ENCODE measurements at regions not wholly inside any gene's neighbourhood (a gene's known extent, or its start where the extent isn't known, plus 50 kb on each side); places are given as distances from the start of the nearest gene placed in this dataset.

GRCh38 chr2:7325186-7325585 is 408.0 kb downstream of the RNF144A start:
- H2BK120ac ChIP-seq (ENCODE audit: low read depth, low read length, poor library complexity, severe bottlenecking): no peak overlapping the region
- Mint-ChIP-seq H3K4me1 (peaks cover 45 to 55% of the 10 kb centered on the region in 2 experiments), H3K36me3 (ENCODE audit: insufficient read depth in 1 of 3, low read depth in 3 of 3) (no peaks in the 10 kb centered on the region), H3K9me3 (peaks cover 0 to 2% of the 10 kb centered on the region in 2 experiments; a peak in 1 of 5 replicates), H3K4me3 (no peak overlapping the region), H3K27me3 (ENCODE audit: low read depth) (peaks cover 25% of the 10 kb centered on the region), H3K27ac (no peak overlapping the region)
- no peak overlapping the region for H2AFZ ChIP-seq (ENCODE audit: low read length)
- H3K4me1 ChIP-seq (ENCODE audit: insufficient read depth, low read length): no peaks in the 10 kb centered on the region; the same call in 1 of the 2 replicates
- no peaks in the 10 kb centered on the region for H3K79me2 ChIP-seq (ENCODE audit: insufficient read depth, low read length)
- no peak overlapping the region for H3K23ac ChIP-seq (ENCODE audit: insufficient read length, low read depth, low read length)
- H3K18ac ChIP-seq (ENCODE audit: insufficient read length, low read depth, low read length): no peak overlapping the region
- no peak overlapping the region for H3K27ac ChIP-seq (ENCODE audit: insufficient read length, low read depth, low read length)
- H3K23me2 ChIP-seq (ENCODE audit: insufficient read length, low read depth, low read length, poor library complexity, severe bottlenecking): no peaks in the 10 kb centered on the region
- H3K14ac ChIP-seq (ENCODE audit: insufficient read depth, low read length): no peak overlapping the region
- no peak overlapping the region for H4K8ac ChIP-seq (replicated peaks; ENCODE audit: insufficient read length, low read depth, low read length)
- TF ChIP-seq CTCF (conservative IDR thresholded peaks at IDR 0.05): no peak
- H3K27me3 ChIP-seq (ENCODE audit: insufficient read depth, low read length): no peaks in the 10 kb centered on the region
- H2BK5ac ChIP-seq (ENCODE audit: insufficient read length, low read length): no peak overlapping the region
- H3K9ac ChIP-seq (ENCODE audit: extremely low read depth, insufficient read length, low read length): no peak overlapping the region
- H2BK20ac ChIP-seq (ENCODE audit: low read depth, low read length, poor library complexity, severe bottlenecking): no peak overlapping the region
- no peak overlapping the region for H2AK5ac ChIP-seq (ENCODE audit: insufficient read length, low read length)
- H4K20me1 ChIP-seq (ENCODE audit: control insufficient read depth, insufficient read depth, insufficient read length): no peaks in the 10 kb centered on the region
- H3K79me1 ChIP-seq (ENCODE audit: insufficient read depth, low read depth, low read length, poor library complexity, severe bottlenecking): no peaks in the 10 kb centered on the region
- no peaks in the 10 kb centered on the region for H3K9me3 ChIP-seq (ENCODE audit: control insufficient read depth, low read depth, low read length)
- no peak overlapping the region for H2BK15ac ChIP-seq (ENCODE audit: low read depth, low read length)
- H3K4ac ChIP-seq (ENCODE audit: low read depth, low read length): no peak overlapping the region
- no peak overlapping the region for H4K91ac ChIP-seq (ENCODE audit: insufficient read length, low read depth, low read length)
- DNase-seq: no peak
- H3K56ac ChIP-seq (ENCODE audit: insufficient read length, low read depth, low read length): no peak overlapping the region
- no peak overlapping the region for H3K4me2 ChIP-seq (ENCODE audit: insufficient read depth, insufficient read length, low read length)
- no peak overlapping the region for H2BK12ac ChIP-seq (ENCODE audit: insufficient read length, low read depth, low read length)
- no peak overlapping the region for H4K5ac ChIP-seq (ENCODE audit: insufficient read length, low read depth, low read length)
- no peak overlapping the region for H3T11ph ChIP-seq (ENCODE audit: low read length)
- no CpG with 5 or more reads among the region's 4 CpGs for WGBS (ENCODE audit: extremely low coverage, insufficient read length, low lambda C conversion rate)

Data from H9 (cell line).